K562 (cell line): ENCODE measurements at regions not wholly inside any gene's neighbourhood (a gene's known extent, or its start where the extent isn't known, plus 50 kb on each side); places are given as distances from the start of the nearest gene placed in this dataset.

Source experiments
- ATAC-seq: fragments of 200-7000 bp; cut with Tn5 transposase; 3 replicates; pipeline ENCODE4 v1.9.1; 2020; ENCODE audit warnings: moderate library complexity
- BruUV-seq: library from RNA; stranded (reverse); fragments of 400-500 nt; replicated peaks from 2 replicates; lab custom pipeline; 2021; lab: Mats Ljungman, UMichigan
- CTCF ChIA-PET: fragments of 300-600 bp; formaldehyde crosslinking; extraction: SDS; loops from one replicate; lab custom pipeline; 2021; ENCODE audit warnings: low intra/inter-chr PET ratio; lab: Yijun Ruan, JAX
- POLR2A ChIA-PET: fragments of 300-600, 350-650 bp; sonication (Branson Sonifier 250); formaldehyde crosslinking; extraction: SDS; loops from one replicate; lab custom pipeline; 2021; ENCODE audit warnings: antibody characterized with exemption, inconsistent platforms; lab: Yijun Ruan, JAX
- DNase-seq, 4 experiments: peaks; one replicate each; pipeline versions ENCODE4 v3.0.0 to v3.0.0-alpha.2; 2011 to 2018; ENCODE audit warnings: low spot score in 3 of 4, mixed read lengths in 3 of 4; ENCODE audit errors: extremely low read depth in 1 of 4
- FAIRE-seq: peaks from 2 replicates; lab custom pipeline; 2011; peaks lifted over from hg19 to GRCh38; lab: Jason Lieb, UNC
- H2AFZ ChIP-seq: 2 replicates; pipeline ENCODE4 v1.6.0; 2011; ENCODE audit warnings: low read depth, low read length, control low read depth, inconsistent platforms
- H3K27ac ChIP-seq: fragments of 200-600 bp; 3 replicates; pipeline ENCODE4 v1.8.0; 2011; ENCODE audit warnings: low read depth, mild to moderate bottlenecking, control low read depth, inconsistent platforms, low read length, moderate library complexity, mixed read lengths; ENCODE audit errors: extremely low read depth
- H3K27me3 ChIP-seq, 2 experiments: fragments of 300-600 bp in 1 of 2; 2 replicates in 1 of 2; 3 replicates in 1 of 2; pipeline versions ENCODE4 v1.6.0 to v1.8.0; 2011; ENCODE audit warnings: inconsistent platforms in 2 of 2, low read length in 2 of 2, mild to moderate bottlenecking in 1 of 2, mixed read lengths in 1 of 2, moderate library complexity in 1 of 2; ENCODE audit not compliant: control insufficient read depth in 2 of 2, insufficient read depth in 2 of 2
- H3K36me3 ChIP-seq: fragments of 300-600 bp; 3 replicates; pipeline ENCODE4 v1.8.0; 2011; ENCODE audit warnings: mild to moderate bottlenecking, low read length, inconsistent platforms; ENCODE audit not compliant: control insufficient read depth, insufficient read depth
- H3K4me1 ChIP-seq, 2 experiments: fragments of 200-600 bp in 1 of 2; replicated peaks in 1 of 2; 2 replicates in 1 of 2; 3 replicates in 1 of 2; pipeline versions ENCODE4 v1.5.1 to v1.8.0; 2011; ENCODE audit warnings: inconsistent platforms in 2 of 2, low read length in 2 of 2, mild to moderate bottlenecking in 1 of 2, mixed read lengths in 1 of 2, moderate library complexity in 1 of 2; ENCODE audit not compliant: control insufficient read depth in 2 of 2, insufficient read depth in 2 of 2
- H3K4me2 ChIP-seq: 2 replicates; pipeline ENCODE4 v1.6.1; 2011; ENCODE audit warnings: low read length, control low read depth, inconsistent platforms, mixed read lengths; ENCODE audit not compliant: insufficient read depth
- H3K4me3 ChIP-seq: fragments of 200-600 bp; sonication (generic), shearing (Covaris generic); 2 replicates; pipeline ENCODE4 v1.5.1; 2016; ENCODE audit warnings: control low read depth, inconsistent platforms
- H3K79me2 ChIP-seq: fragments of 200-600 bp; 3 replicates; pipeline ENCODE4 v1.8.0; 2011; ENCODE audit warnings: low read length, inconsistent platforms; ENCODE audit not compliant: control insufficient read depth, insufficient read depth
- H3K9ac ChIP-seq, 2 experiments: 2 replicates each; pipeline versions ENCODE4 v1.6.0 to v1.6.1; 2011; ENCODE audit warnings: low read depth in 2 of 2, low read length in 2 of 2, control low read depth in 1 of 2, inconsistent platforms in 1 of 2, mild to moderate bottlenecking in 1 of 2, mixed read lengths in 1 of 2; ENCODE audit not compliant: insufficient read depth in 1 of 2
- H3K9me1 ChIP-seq: one replicate; pipeline ENCODE4 v1.6.0; 2011; ENCODE audit warnings: inconsistent platforms, mild to moderate bottlenecking, low read length, moderate library complexity; ENCODE audit not compliant: control insufficient read depth, insufficient read depth
- H3K9me3 ChIP-seq: replicated peaks from 2 replicates; pipeline ENCODE4 v1.5.1; 2011; ENCODE audit warnings: low read depth, low read length, inconsistent platforms; ENCODE audit not compliant: control insufficient read depth, insufficient read depth
- H4K20me1 ChIP-seq: replicated peaks from 2 replicates; pipeline ENCODE4 v1.6.1; 2011; ENCODE audit warnings: low read length, inconsistent platforms, mixed read lengths; ENCODE audit not compliant: control insufficient read depth, insufficient read depth
- ESRRA ChIP-seq: fragments of 450-650 bp; IDR thresholded peaks from 2 replicates; pipeline ENCODE4 v1.6.1; 2014; ENCODE audit warnings: low read depth, mild to moderate bottlenecking, moderate library complexity, borderline replicate concordance
- TBP ChIP-seq: optimal IDR thresholded peaks from 2 replicates; pipeline ENCODE3; 2011; ENCODE audit warnings: low read depth, low read length, improper control_type of control experiment
- WGBS: fragments of 100-300 bp; shearing (Covaris generic); methylation state at CpG from one replicate; pipeline ENCODE4 v1.1.6; 2016; ENCODE audit warnings: low coverage, mixed read lengths; ENCODE audit not compliant: insufficient coverage; ENCODE audit errors: missing lambda C conversion rate; 5-methylcytosine and 5-hydroxymethylcytosine counted together
- in situ Hi-C: fragments of 300-500 bp; cut with MboI; formaldehyde crosslinking; loops from 4 replicates; pipeline ENCODE4 v1.15.0; 2018; ENCODE audit warnings: inconsistent platforms, mixed read lengths
- intact Hi-C: fragments of 100-400 bp; cut with micrococcal nuclease; formaldehyde crosslinking; loops from 2 replicates; pipeline ENCODE4 v1.14.2; 2022

- ATAC-seq (no peak), FAIRE-seq (no peak)
- BruUV-seq = no TSS peak
- Histone ChIP-seq H3K4me3 (no peak overlapping the region), H3K79me2 (no peaks in the 10 kb centered on the region), H4K20me1 (no peaks in the 10 kb centered on the region), H3K4me1 (peaks cover 0 to 3% of the 10 kb centered on the region in 2 experiments; a peak in 1 of 5 replicates), H3K9me3 (no peaks in the 10 kb centered on the region), H2AFZ (no peak overlapping the region)
- in situ Hi-C loops = loop anchor here (5.0 to 10.0 kb wide), 3 partner anchors 88 to 237 kb away; partner anchors contain the start of gene PPM1J
- 12% methylated on average over 3 of the region's 3 CpGs for WGBS
- POLR2A ChIA-PET = interaction anchor here (1.2 to 1.4 kb wide), 3 partner anchors 12 to 84 kb away, joined by 3 read pairs; no protein-coding TSS in a partner anchor
- no peak for TF ChIP-seq TBP
- 0 out of 2 replicates have a peak, but pooled peaks have one; percentile 26 for TF ChIP-seq ESRRA
- TF ChIP-seq, all 486 proteins: peak for 1
- H3K9ac ChIP-seq = no peak overlapping the region
- CTCF ChIA-PET = interaction anchor here (0.8 to 5.1 kb wide), 4 partner anchors 9 to 415 kb away, joined by 3 to 109 read pairs (median 5); partner anchors contain the start of genes PPM1J and RHOC
- no peak overlapping the region for H3K27ac ChIP-seq
- H3K36me3 ChIP-seq = no peaks in the 10 kb centered on the region
- no peaks in the 10 kb centered on the region for H3K9me1 ChIP-seq
- intact Hi-C loops = loop anchor here (2.0 to 10.0 kb wide), 4 partner anchors 181 to 872 kb away; no protein-coding TSS in a partner anchor
- peak in 2 of 4 experiments; percentile 6 to 11 for DNase-seq
- no peak overlapping the region for H3K4me2 ChIP-seq
- peaks cover 19 to 28% of the 10 kb centered on the region in 2 experiments; a peak in 4 of 5 replicates for H3K27me3 ChIP-seq
Measured at GRCh38 chr1:112805155-112805853, 90.2 kb upstream of the PPM1J start.
